HG02571 (cell line): ENCODE measurements at regions not wholly inside any gene's neighbourhood (a gene's known extent, or its start where the extent isn't known, plus 50 kb on each side); places are given as distances from the start of the nearest gene placed in this dataset.

ENCODE experiments used
- ATAC-seq: cut with Tn5 transposase; IDR thresholded peaks from one replicate; pipeline ENCODE4 v1.9.1; 2021; ENCODE audit warnings: mild to moderate bottlenecking, moderate library complexity; ENCODE audit not compliant: unreplicated experiment

GRCh38 chr3:168858327-168858726, 762.6 kb upstream of the GOLIM4 start:
- no peak for ATAC-seq

- no peak for ATAC-seq
Measured at GRCh38 chr3:168850109-168850508, 754.4 kb upstream of the GOLIM4 start.

GRCh38 chr3:168847291-168847883, 751.7 kb upstream of the GOLIM4 start:
- ATAC-seq, result no peak

- no peak for ATAC-seq
Measured at GRCh38 chr3:168844894-168845482, 749.3 kb upstream of the GOLIM4 start.

- no peak for ATAC-seq
Measured at GRCh38 chr3:168844472-168844871, 748.7 kb upstream of the GOLIM4 start.

- ATAC-seq, result no peak
Measured at GRCh38 chr3:168843481-168843880, 747.8 kb upstream of the GOLIM4 start.

- ATAC-seq, result no peak
Measured at GRCh38 chr3:168839653-168840052, 743.9 kb upstream of the GOLIM4 start.

GRCh38 chr3:168834558-168834957, 738.8 kb upstream of the GOLIM4 start:
- ATAC-seq, result no peak

GRCh38 chr3:168828943-168829342, 733.2 kb upstream of the GOLIM4 start:
- no peak for ATAC-seq

GRCh38 chr3:168828536-168828935, 732.8 kb upstream of the GOLIM4 start:
- ATAC-seq, result no peak

GRCh38 chr3:168828014-168828413, 732.3 kb upstream of the GOLIM4 start:
- no peak for ATAC-seq

GRCh38 chr3:168824107-168824506, 728.4 kb upstream of the GOLIM4 start:
- ATAC-seq, result no peak

- ATAC-seq, result no peak
Measured at GRCh38 chr3:168823466-168823865, 727.7 kb upstream of the GOLIM4 start.

- no peak for ATAC-seq
Measured at GRCh38 chr3:168820810-168821415, 725.2 kb upstream of the GOLIM4 start.

- no peak for ATAC-seq
Measured at GRCh38 chr3:168817177-168817576, 721.5 kb upstream of the GOLIM4 start.

GRCh38 chr3:168815946-168816345, 720.2 kb upstream of the GOLIM4 start:
- ATAC-seq, result no peak

GRCh38 chr3:168813225-168813802, 717.6 kb upstream of the GOLIM4 start:
- no peak for ATAC-seq

GRCh38 chr3:168812234-168812633, 716.5 kb upstream of the GOLIM4 start:
- no peak for ATAC-seq

GRCh38 chr3:168808596-168808995, 712.9 kb upstream of the GOLIM4 start:
- ATAC-seq, result no peak

- no peak for ATAC-seq
Measured at GRCh38 chr3:168807448-168807847, 711.7 kb upstream of the GOLIM4 start.

GRCh38 chr3:168806871-168807270, 711.1 kb upstream of the GOLIM4 start:
- no peak for ATAC-seq

- no peak for ATAC-seq
Measured at GRCh38 chr3:168803536-168803935, 707.8 kb upstream of the GOLIM4 start.
